DOHH2 (cell line): ENCODE measurements at regions not wholly inside any gene's neighbourhood (a gene's known extent, or its start where the extent isn't known, plus 50 kb on each side); places are given as distances from the start of the nearest gene placed in this dataset.

ENCODE experiments used
- EZH2phosphoT487 ChIP-seq: fragments of 200-600 bp; sonication (generic); IDR thresholded peaks from 2 replicates; pipeline ENCODE4 v1.6.1; 2017; ENCODE audit warnings: borderline replicate concordance, mild to moderate bottlenecking, antibody characterized with exemption, low read length, moderate library complexity, mixed read lengths
- TF ChIP-seq, protein P1 (sequence below): fragments of 200-600 bp; sonication (generic); IDR thresholded peaks from one replicate; pipeline ENCODE4 v1.5.1; 2014; ENCODE audit warnings: antibody characterized with exemption, mild to moderate bottlenecking, low read depth, low read length; ENCODE audit not compliant: poor library complexity, severe bottlenecking

DNA sequence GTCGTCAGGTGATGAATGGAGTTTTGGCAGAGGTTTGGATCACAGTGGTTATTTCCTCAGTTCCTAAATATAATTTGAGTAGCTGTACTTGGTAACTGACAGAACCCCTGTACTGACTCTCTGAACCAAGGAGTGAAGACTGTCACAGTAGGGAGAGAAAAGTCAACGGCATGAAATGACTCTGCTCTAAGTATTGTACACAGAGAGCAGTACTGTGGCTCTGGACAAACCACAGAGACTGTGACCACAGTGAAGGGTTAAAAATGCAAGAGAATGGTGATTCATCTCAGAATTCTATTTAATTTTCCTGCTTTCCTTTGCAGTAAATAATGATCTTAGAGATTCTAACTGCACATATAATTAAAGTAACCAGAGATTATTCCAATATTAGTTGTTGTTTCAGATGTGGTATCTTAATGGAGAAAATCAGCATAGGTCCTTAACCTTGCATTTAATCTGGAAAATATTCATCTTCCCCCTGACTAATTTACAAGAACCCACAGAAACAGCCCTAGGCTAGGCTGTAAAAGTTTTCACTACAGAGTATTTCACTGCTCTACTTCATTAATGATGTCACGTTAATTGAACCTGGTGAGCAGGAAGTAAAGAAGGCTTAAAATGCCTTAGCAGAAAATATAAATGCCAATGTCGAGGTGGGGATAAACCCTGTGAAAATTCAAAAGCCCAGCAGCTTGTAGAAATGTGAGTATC lies 221.9 kb downstream of the LIG4 start:
- TF ChIP-seq, protein P1, sequence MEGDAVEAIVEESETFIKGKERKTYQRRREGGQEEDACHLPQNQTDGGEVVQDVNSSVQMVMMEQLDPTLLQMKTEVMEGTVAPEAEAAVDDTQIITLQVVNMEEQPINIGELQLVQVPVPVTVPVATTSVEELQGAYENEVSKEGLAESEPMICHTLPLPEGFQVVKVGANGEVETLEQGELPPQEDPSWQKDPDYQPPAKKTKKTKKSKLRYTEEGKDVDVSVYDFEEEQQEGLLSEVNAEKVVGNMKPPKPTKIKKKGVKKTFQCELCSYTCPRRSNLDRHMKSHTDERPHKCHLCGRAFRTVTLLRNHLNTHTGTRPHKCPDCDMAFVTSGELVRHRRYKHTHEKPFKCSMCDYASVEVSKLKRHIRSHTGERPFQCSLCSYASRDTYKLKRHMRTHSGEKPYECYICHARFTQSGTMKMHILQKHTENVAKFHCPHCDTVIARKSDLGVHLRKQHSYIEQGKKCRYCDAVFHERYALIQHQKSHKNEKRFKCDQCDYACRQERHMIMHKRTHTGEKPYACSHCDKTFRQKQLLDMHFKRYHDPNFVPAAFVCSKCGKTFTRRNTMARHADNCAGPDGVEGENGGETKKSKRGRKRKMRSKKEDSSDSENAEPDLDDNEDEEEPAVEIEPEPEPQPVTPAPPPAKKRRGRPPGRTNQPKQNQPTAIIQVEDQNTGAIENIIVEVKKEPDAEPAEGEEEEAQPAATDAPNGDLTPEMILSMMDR, result no peak
- TF ChIP-seq EZH2phosphoT487, result no peak
